NCI-H2171 treated with DMSO at 0.1 percent for 48 hours (cell line): ENCODE measurements at regions not wholly inside any gene's neighbourhood (a gene's known extent, or its start where the extent isn't known, plus 50 kb on each side); places are given as distances from the start of the nearest gene placed in this dataset.

Experiments
- DNase-seq: peaks from one replicate; lab custom pipeline; 2025; lab: John Stamatoyannopoulos, UW

GRCh38 chr12:81022531-81022930 is 55.3 kb upstream of the ACSS3 start:
- no peak for DNase-seq

- DNase-seq: no peak
Observed at GRCh38 chr12:81021834-81022233, 56.0 kb upstream of the ACSS3 start.

- DNase-seq: no peak
Observed at GRCh38 chr12:81021131-81021748, 56.6 kb upstream of the ACSS3 start.

GRCh38 chr12:81017792-81018191 is 60.1 kb upstream of the ACSS3 start:
- DNase-seq: no peak

- no peak for DNase-seq
Observed at GRCh38 chr12:81015510-81015909, 62.4 kb upstream of the ACSS3 start.

GRCh38 chr12:81010641-81011040 is 67.2 kb upstream of the ACSS3 start:
- DNase-seq: no peak

GRCh38 chr12:81005606-81006005 is 67.9 kb upstream of the LIN7A start:
- DNase-seq: peak; percentile 94

- no peak for DNase-seq
Observed at GRCh38 chr12:81000831-81001230, 63.1 kb upstream of the LIN7A start.

- DNase-seq: no peak
Observed at GRCh38 chr12:80988986-80989385, 51.3 kb upstream of the LIN7A start.
